ENCODE measurements at regions not wholly inside any gene's neighbourhood (a gene's known extent, or its start where the extent isn't known, plus 50 kb on each side); places are given as distances from the start of the nearest gene placed in this dataset.

DNA sequence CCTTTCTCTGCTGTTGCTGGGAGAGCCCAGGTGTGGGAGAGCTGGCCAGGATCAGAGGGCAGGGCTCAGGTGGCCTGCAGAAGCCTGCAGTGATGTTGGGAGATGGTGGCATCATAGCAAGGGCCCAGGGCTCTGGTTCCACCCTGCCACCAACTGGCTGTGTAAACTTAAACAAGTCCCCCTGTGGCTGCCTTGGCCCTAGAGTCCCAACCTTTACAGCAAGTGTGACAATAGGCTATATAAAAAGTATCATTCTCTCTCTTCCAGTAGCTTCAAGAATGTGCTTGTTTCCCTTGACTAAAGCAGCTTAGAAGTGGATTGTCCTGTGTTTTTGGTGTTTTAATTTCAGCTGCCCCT lies 201.8 kb upstream of the E2F8 start:
- Histone ChIP-seq H3K36me3 (ENCODE audit: low read depth) (no peaks in the 10 kb centered on the region), H3K9me3 (ENCODE audit: severe bottlenecking) (no peaks in the 10 kb centered on the region), H3K4me3 (ENCODE audit: severe bottlenecking) (no peak overlapping the region), H3K27ac (ENCODE audit: poor library complexity, severe bottlenecking) (peak overlapping the region; percentile 84), H3K27me3 (ENCODE audit: insufficient read depth, poor library complexity, severe bottlenecking) (no peaks in the 10 kb centered on the region), H3K4me1 (ENCODE audit: insufficient read depth, poor library complexity, severe bottlenecking) (peaks cover 47% of the 10 kb centered on the region)
- DNase-seq (ENCODE audit: low spot score) = no peak
- TF ChIP-seq, protein P1, sequence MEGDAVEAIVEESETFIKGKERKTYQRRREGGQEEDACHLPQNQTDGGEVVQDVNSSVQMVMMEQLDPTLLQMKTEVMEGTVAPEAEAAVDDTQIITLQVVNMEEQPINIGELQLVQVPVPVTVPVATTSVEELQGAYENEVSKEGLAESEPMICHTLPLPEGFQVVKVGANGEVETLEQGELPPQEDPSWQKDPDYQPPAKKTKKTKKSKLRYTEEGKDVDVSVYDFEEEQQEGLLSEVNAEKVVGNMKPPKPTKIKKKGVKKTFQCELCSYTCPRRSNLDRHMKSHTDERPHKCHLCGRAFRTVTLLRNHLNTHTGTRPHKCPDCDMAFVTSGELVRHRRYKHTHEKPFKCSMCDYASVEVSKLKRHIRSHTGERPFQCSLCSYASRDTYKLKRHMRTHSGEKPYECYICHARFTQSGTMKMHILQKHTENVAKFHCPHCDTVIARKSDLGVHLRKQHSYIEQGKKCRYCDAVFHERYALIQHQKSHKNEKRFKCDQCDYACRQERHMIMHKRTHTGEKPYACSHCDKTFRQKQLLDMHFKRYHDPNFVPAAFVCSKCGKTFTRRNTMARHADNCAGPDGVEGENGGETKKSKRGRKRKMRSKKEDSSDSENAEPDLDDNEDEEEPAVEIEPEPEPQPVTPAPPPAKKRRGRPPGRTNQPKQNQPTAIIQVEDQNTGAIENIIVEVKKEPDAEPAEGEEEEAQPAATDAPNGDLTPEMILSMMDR (IDR thresholded peaks at IDR 0.05; ENCODE audit: poor library complexity, severe bottlenecking) = no peak
- ATAC-seq (ENCODE audit: low read depth) = no peak

- ATAC-seq (ENCODE audit: low read depth) (peak; percentile 84), DNase-seq (ENCODE audit: low spot score) (peak; percentile 89)
- peaks cover 45% of the 10 kb centered on the region for H3K4me1 ChIP-seq (ENCODE audit: insufficient read depth, poor library complexity, severe bottlenecking)
- peak overlapping the region; percentile 84 for H3K27ac ChIP-seq (ENCODE audit: poor library complexity, severe bottlenecking)
- H3K4me3 ChIP-seq (ENCODE audit: severe bottlenecking) = no peak overlapping the region
- H3K9me3 ChIP-seq (ENCODE audit: severe bottlenecking) = no peaks in the 10 kb centered on the region
- TF ChIP-seq, protein P1 (IDR thresholded peaks at IDR 0.05; ENCODE audit: poor library complexity, severe bottlenecking) = no peak
- H3K36me3 ChIP-seq (ENCODE audit: low read depth) = no peaks in the 10 kb centered on the region
- no peaks in the 10 kb centered on the region for H3K27me3 ChIP-seq (ENCODE audit: insufficient read depth, poor library complexity, severe bottlenecking)
These were observed 201.2 kb upstream of the E2F8 start for GRCh38 chr11:19441752-19442553.

- Histone ChIP-seq H3K4me3 (ENCODE audit: severe bottlenecking) (no peak overlapping the region), H3K27me3 (ENCODE audit: insufficient read depth, poor library complexity, severe bottlenecking) (no peaks in the 10 kb centered on the region), H3K4me1 (ENCODE audit: insufficient read depth, poor library complexity, severe bottlenecking) (peaks cover 42% of the 10 kb centered on the region), H3K9me3 (ENCODE audit: severe bottlenecking) (no peaks in the 10 kb centered on the region), H3K27ac (ENCODE audit: poor library complexity, severe bottlenecking) (peak overlapping the region; percentile 84), H3K36me3 (ENCODE audit: low read depth) (no peaks in the 10 kb centered on the region)
- ATAC-seq (ENCODE audit: low read depth) (no peak), DNase-seq (ENCODE audit: low spot score) (no peak)
- TF ChIP-seq, protein P1 (IDR thresholded peaks at IDR 0.05; ENCODE audit: poor library complexity, severe bottlenecking) = no peak
These were observed 200.5 kb upstream of the E2F8 start for GRCh38 chr11:19441288-19441687.

- DNase-seq (ENCODE audit: low spot score) = no peak
- Histone ChIP-seq H3K9me3 (ENCODE audit: severe bottlenecking) (no peaks in the 10 kb centered on the region), H3K27me3 (ENCODE audit: insufficient read depth, poor library complexity, severe bottlenecking) (no peaks in the 10 kb centered on the region), H3K36me3 (ENCODE audit: low read depth) (no peaks in the 10 kb centered on the region), H3K27ac (ENCODE audit: poor library complexity, severe bottlenecking) (peak overlapping the region; percentile 59), H3K4me3 (ENCODE audit: severe bottlenecking) (no peak overlapping the region), H3K4me1 (ENCODE audit: insufficient read depth, poor library complexity, severe bottlenecking) (peaks cover 40% of the 10 kb centered on the region)
- TF ChIP-seq, protein P1 (IDR thresholded peaks at IDR 0.05; ENCODE audit: poor library complexity, severe bottlenecking) = no peak
- ATAC-seq (ENCODE audit: low read depth) = peak; percentile 69
These were observed 197.0 kb upstream of the E2F8 start for GRCh38 chr11:19437760-19438159.

DNA sequence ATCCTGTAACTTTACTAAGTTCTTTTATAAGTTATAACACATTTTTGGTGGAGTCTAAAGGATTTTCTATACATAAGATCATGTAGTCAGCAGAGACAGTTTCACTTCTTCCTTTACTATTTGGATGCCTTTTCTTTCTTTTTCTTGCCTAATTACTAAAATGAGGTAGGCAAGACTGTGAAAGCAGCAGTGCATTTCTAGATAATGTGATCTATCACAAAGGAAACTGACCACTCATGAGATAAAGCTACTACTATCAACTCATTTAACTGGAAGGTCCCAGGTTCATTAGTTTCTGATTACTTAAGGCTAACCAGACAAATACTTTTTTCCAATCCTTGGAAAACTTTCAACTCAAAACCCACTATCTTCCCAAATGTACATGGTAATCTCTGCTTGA lies 196.2 kb upstream of the E2F8 start:
- H3K36me3 ChIP-seq (ENCODE audit: low read depth) = no peaks in the 10 kb centered on the region
- H3K4me1 ChIP-seq (ENCODE audit: insufficient read depth, poor library complexity, severe bottlenecking) = peaks cover 34% of the 10 kb centered on the region
- ATAC-seq (ENCODE audit: low read depth) (no peak), DNase-seq (ENCODE audit: low spot score) (no peak)
- no peaks in the 10 kb centered on the region for H3K27me3 ChIP-seq (ENCODE audit: insufficient read depth, poor library complexity, severe bottlenecking)
- TF ChIP-seq, protein P1 (IDR thresholded peaks at IDR 0.05; ENCODE audit: poor library complexity, severe bottlenecking) = no peak
- H3K9me3 ChIP-seq (ENCODE audit: severe bottlenecking) = no peaks in the 10 kb centered on the region
- H3K4me3 ChIP-seq (ENCODE audit: severe bottlenecking) = no peak overlapping the region
- peak overlapping the region; percentile 59 for H3K27ac ChIP-seq (ENCODE audit: poor library complexity, severe bottlenecking)

Data from RWPE2 (cell line).